ENCODE measurements at regions not wholly inside any gene's neighbourhood (a gene's known extent, or its start where the extent isn't known, plus 50 kb on each side); places are given as distances from the start of the nearest gene placed in this dataset.
"Not testable (repeated sequence)": the region's sequence is repeated elsewhere in the genome, so short reads cannot be mapped to it uniquely, and the experiment has no call there.

DNA sequence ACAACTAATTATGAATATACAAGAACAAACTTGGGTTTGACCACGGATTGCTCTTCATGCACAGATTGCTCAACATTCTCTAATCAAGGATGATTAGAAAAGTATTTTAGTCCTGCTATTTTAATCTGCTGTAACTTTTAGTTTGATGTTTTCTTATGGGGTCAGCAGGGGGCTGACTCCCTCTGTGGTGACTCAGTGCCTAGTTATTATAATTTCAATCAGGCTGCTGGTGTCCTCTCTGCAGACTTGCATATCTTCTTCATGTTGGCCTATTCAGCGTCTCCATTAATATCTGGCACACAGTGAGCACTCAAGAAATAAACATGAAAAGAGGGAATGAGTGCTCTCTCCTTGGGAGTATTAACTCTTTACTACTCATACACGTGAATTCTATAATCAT, 223.8 kb upstream of the DDI1 start:
- no peak for DNase-seq

DNA sequence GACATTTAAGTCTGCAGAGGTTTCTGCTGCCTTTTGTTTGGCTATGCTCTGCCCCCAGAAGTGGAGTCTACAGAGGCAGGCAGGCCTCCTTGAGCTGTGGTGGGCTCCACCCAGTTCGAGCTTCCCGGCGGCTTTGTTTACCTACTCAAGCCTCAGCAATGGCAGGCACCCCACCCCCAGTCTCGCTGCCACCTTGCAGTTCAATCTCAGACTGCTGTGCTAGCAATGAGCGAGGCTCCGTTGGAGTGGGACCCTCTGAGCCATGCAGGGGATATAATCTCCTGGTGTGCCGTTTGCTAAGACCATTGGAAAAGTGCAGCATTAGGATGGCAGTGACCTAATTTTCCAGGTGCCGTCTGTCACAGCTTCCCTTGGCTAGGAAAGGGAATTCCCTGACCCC, 216.1 kb upstream of the DDI1 start:
- not testable (repeated sequence) for DNase-seq

DNA sequence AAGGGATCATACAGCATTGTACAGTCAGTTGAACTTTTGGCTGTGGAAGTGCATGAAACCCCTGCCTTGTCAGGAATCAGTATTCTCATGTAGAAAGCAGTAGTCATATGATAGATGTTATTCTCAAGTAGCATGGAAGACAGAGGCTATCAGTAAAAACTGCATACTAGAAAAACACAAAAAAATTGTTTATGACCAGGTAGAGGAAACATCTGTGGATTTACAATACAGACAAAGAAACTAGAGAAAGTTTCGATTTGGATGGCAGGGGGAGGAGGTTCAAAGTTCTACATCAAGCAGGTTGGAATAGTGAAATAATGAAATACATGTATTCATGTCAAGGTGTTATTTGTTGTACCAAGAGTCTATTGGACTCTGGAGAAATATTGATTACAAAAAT, 212.3 kb upstream of the DDI1 start:
- no peak for DNase-seq

DNA sequence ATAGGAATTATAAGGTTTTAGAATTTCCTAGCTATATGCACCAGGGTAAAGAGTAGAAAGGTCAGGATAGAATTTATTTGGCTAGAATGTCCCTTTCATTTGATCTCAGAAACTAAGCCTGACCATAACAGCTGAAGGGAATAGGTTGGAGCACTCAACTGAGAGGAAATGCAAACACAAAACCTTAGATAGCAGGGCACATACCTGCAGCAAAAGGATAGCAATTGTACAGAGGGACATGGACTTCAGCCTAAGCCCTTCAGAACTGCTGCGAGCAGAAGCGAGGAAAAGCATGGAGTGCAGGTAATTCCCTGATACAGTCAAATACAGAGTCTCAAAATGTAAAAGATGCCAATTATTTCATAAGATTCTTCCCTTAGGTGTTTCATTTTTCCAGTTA, 211.0 kb upstream of the DDI1 start:
- DNase-seq, result no peak

DNA sequence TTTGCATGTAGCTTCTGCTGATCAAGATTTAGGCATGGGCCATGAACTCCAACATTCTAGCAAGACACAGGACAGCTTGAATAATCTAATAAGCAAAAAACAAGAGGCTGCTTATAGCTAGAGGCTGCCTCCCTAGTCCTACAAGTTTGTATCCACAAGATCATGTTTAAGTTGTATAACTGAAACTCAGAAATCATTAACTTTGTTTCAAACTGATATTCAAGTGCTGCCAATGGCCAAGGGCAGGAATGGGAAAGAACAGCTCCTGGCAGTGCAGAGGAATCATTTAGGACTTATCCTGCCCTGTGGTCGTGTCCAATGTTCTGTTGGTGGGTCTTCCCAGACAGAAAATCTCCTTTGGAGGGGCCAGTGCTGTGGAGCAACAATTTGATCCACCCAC, 209.6 kb upstream of the DDI1 start:
- no peak for DNase-seq

DNA sequence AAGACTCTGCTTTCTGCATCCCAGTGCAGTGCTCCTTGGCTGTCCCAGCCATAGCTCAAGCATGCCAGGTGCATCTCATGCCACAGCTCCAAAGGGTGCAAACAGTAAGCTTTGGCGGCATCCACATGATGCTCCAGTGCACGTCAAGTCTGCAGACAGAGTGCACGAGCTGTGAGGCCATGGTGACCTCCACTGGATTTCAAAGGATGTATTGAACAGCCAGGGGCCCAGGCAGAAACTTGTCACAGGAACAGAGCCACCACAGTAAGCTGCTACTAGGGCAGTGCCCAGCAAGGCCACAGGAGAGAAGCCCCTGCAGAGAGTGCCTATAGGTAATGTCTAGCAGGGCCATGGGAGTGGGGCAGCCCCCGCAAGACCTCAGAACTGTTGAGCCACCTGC, 206.8 kb upstream of the DDI1 start:
- DNase-seq, result no peak

DNA sequence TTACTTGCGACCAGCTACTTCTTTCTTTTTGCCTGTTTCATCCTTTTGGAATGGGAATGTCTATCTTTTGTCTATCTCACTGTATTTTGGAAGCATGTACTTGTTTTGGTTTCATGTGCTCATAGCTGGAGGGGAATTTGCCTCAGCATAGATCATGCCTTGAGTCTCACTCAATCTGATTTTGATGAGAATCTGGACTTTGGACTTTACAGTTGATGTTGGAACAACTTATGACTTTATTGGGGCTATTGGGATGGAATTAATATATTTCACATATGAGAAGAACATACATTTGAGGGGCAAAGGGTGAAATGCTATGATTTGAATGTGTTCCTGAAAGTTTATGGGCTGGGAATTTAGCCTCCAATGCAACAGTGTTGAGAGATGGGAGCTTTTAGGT, 206.2 kb upstream of the DDI1 start:
- DNase-seq, result no peak

DNA sequence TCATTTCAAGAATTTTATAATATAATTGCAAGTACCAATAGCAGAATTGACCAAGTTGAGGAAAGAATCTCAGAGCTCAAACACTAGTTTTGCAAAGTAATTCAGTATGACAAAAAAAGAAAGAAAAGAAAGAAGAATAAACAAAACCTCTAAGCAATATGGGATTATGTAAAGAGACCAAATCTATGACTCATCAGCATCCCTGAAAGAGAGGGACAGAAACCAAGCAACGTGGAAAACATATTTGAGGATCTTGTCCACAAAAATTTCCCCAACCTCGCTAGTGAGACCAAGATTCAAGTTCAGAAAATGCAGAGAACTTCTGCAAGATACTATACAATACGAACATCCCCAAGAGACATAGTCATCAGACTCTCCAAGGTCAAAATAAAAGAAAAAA, 203.7 kb upstream of the DDI1 start:
- DNase-seq, result no peak

DNA sequence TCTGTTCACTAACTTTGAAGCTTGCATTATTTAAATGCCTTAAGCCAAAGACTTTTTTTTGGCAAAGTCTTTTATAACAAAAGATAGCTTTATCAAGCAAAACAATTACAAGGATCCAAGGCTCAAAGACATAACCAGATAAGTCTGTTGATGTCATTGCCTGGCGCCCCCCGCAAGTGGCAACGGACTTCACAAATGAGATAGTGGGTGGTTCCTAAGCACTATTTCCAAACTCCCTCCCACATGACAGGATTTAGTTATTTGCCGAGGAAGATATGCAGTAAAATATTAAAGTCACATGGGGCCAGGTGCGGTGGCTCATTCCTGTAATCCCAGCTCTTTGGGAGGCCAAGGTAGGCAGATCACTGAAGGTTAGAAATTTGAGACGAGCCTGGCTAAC, 194.2 kb upstream of the DDI1 start:
- DNase-seq, result no peak

DNA sequence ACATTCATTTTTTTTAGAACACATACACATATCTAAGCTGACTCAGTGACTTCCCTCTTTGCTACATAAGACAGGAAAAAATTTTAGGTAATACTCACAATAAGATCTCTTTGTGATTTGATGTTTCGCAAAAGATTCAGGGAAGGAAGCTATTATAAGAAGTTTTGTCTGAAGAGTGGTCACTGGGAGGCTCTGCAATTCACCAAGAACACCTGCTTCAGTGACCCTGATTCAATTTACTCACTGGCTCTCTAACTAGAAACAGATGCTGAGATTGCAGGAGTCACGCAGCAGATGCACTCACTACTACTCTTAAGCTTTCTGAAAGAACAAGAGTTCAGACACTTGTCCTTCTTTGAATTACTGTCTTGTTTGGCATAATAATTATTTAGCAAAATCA, 193.6 kb upstream of the DDI1 start:
- DNase-seq, result no peak

DNA sequence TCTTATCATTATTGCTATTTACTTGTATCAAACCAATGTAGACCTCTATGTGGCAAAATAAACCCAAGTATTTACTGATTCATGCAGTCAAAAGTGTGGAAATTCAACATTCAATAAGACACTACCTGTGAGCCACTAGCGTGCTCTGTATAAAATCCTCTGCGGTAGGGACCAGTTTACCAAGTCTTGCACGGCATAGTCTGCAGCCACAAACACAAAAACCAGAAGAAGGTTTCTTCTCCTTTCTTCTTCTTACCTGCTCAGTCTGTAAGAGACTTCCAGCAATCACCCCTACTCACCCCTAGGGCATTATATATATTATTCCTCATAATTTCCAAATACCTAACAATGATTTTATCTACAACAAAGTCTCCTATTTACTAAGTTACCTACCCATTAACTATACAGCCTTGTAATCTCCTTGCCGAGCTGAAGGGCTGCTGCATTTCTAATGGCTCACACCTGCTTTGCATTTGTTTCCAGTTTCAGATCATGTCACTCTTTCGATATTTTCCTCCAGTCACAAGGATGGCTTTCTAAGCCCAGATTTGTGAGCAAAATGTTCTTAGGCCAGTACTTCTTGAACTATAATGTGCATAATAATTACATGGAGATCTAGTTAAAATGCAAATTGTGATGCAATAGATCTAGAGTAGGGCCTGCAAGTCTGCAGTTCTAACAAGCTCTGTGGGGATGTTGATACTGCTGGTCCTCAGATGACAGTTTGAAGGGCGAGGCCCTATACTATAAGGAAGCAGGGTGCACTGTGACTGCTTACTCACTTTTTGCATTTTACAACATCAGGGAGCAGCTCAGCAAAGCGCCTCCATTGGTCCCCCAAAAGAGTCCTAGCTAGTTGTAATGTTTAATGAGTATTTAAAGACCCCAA, 191.9 kb upstream of the DDI1 start:
- DNase-seq, result no peak

DNA sequence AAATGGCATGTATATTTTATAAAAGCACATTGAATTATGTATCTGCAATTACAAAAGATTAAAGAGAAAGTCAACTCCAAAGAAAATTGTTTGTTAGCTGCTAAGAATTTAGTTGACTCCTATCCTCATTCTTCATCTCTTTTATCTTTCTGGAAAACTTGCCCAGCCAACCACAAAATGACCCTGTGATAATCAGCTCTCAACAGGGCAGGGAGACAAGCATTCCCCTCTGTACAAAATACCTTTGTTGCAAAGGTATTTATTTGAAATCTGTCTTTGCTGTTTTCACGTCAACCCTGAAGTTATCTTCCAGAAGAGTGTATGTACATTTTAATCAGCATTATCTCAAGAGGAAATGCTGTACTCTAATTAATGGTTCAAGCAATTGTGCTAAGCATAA, 191.1 kb upstream of the DDI1 start:
- no peak for DNase-seq

DNA sequence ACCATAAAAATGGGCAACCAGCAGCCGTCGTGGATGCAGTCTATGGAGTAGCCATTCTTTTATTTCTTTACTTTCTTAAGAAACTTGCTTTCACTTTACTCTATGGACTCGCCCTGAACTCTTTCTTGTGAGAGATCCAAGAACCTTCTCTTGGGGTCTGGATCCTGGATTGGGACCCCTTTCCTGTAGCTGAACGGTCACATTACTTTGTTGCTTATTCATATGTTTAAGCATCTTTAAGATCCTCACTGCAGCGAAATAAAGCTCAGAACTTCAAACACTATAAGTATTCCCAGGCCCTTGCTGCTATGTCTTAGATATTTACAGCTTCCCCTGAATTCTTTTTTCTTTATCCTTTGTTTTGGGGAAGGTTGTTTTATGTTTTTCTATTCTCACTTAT, 187.8 kb upstream of the DDI1 start:
- DNase-seq, result no peak

DNA sequence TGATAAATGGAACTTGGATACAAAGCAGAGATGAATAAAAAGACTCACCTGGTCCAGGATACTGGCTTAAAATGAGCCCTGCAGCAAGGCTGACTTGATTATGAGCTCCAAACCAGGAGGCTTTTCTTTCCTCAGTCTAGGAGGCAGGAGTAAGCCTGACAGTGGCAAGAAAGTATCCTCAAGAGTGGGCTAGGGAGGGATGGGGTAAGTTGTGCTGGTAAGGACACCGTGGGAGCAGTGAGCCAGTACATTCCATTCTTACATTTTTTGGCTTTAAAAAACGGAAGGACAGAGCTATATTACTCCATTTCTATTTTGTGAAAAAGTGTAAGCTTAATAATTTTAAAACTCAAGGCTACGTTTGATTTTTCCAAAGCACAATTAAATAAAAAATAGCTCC, 187.1 kb upstream of the DDI1 start:
- DNase-seq, result no peak

DNA sequence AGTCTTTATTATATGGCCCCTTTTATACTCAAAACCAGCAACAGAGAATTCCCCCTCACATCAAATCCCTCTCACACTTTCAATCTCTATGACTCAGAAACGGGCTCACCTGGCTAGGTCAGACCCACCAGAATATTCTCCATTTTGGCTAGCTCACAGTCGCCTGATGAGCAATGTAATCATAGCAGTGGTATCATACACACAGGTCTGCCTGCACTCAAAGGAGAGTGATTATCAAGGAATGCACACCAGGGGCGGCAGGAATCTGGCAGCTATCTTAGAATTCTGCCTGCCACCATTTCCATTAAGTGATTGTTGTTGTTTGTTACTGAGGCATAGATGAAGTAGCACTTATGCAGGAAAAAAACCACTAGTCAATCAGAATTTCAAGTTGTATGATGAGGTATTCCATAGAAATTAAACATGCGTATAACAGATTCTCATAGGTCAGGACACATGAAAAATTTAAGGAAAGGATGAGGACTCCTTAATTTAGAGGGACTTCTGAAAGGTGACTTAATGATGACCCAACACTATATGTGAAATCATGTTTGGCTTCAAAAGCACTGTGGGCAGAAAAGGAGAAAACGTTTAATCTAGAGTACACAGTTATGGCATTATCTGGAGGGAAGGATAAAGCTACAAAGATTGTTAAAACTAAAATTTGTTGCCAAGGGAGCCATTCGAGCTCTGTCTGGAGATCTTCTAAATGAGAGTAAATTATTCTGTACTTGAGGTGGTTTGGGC, 185.8 kb upstream of the DDI1 start:
- no peak for DNase-seq

DNA sequence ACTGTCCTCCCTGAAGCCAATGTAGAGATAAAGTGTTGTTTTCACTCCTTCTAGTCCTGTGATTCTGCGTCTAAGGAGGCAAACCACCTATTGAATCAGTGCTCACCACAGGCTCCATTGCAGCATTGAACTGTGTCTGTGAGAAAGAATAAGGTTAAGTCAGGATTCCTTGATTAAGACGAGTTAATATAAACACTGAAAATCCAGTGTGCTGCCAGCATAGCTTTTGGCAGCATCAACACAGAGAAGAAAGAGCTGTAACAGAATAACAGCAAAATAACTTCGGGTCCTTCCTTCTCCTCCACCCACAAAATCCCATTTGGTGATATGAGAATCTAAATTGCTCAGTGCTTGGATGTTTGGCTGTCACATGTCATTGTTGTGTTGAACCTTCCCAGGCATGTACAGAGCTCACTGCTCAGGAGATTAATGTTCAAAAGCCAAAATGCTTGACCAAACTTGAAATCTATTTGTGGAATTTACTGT, 185.2 kb upstream of the DDI1 start:
- no peak for DNase-seq
